ENCODE measurements at regions not wholly inside any gene's neighbourhood (a gene's known extent, or its start where the extent isn't known, plus 50 kb on each side); places are given as distances from the start of the nearest gene placed in this dataset.

- ChIA-PET POLR2A (no interaction called here), CTCF (interaction anchor here (0.6 kb wide), 1 partner anchor 14 kb away, joined by 3 read pairs; no protein-coding TSS in a partner anchor)
- Histone ChIP-seq H3K9me3 (no peaks in the 10 kb centered on the region), H3K4me2 (no peak overlapping the region), H3K4me1 (no peaks in the 10 kb centered on the region), H3K27ac (no peak overlapping the region), H3K4me3 (no peak overlapping the region)
- ATAC-seq (no peak), FAIRE-seq (no peak), DNase-seq (ENCODE audit: low read depth in 1 of 2, low spot score in 1 of 2) (no peak)
- TF ChIP-seq EHF (CRISPR knock-in tag; IDR thresholded peaks at IDR 0.05): no peak
- peak; percentile 63 for TF ChIP-seq MAFK (IDR thresholded peaks at IDR 0.05; ENCODE audit: partially characterized antibody)
These were observed 1102.2 kb downstream of the TRHDE start for GRCh38 chr12:73374360-73374759.

DNA sequence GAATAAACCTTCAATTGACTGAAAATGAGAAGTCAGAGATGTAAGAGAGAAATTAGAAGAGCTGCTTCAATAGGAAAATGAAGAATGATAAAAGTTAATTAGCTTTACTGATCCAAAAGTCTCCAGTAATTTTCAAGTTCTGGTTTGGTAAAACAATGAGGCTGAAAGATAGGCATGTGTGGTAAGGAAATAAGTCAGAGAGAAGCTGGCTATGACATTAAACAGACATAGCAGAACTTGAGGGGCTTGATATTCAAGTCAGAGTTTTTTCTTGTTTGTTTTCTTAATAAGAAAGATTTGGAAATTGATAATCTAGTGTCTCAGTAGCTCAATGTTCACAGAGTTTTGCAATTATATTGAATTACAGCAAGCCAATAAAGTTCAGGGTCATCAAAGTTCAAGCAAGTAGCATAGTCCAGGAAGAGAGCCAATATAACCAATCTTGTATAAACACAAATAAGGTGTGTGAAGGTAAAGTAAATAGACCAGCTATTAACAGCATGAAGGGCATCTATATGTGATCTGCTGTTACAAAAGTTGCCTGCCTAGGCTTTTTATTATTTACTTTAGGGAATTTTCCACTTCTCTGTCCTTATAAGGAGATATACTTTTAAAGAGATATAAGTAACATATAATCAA, 1111.5 kb downstream of the TRHDE start:
- Histone ChIP-seq H3K4me1 (no peaks in the 10 kb centered on the region), H3K9me3 (no peaks in the 10 kb centered on the region), H3K4me3 (no peak overlapping the region), H3K4me2 (no peak overlapping the region), H3K27ac (no peak overlapping the region)
- TF ChIP-seq HOXA7 (CRISPR knock-in tag; IDR thresholded peaks at IDR 0.05): no peak
- TF ChIP-seq FOSB (CRISPR knock-in tag; IDR thresholded peaks at IDR 0.05): no peak
- TF ChIP-seq NPAS2 (CRISPR knock-in tag; IDR thresholded peaks at IDR 0.05; ENCODE audit: borderline replicate concordance): no peak
- TF ChIP-seq NFE2L2 (conservative IDR thresholded peaks at IDR 0.05; ENCODE audit: low read length): no peak
- no peak for TF ChIP-seq FOSL2 (IDR thresholded peaks at IDR 0.05)
- no peak for TF ChIP-seq FOSL2 (CRISPR knock-in tag; IDR thresholded peaks at IDR 0.05)
- no peak for TF ChIP-seq POLR2AphosphoS2 (conservative IDR thresholded peaks at IDR 0.05; ENCODE audit: low read length)
- no peak for TF ChIP-seq MAX (IDR thresholded peaks at IDR 0.05)
- no peak for TF ChIP-seq EP300 (IDR thresholded peaks at IDR 0.05)
- no peak for TF ChIP-seq PHF8 (IDR thresholded peaks at IDR 0.05; ENCODE audit: borderline replicate concordance, low read depth)
- TF ChIP-seq, protein P1, sequence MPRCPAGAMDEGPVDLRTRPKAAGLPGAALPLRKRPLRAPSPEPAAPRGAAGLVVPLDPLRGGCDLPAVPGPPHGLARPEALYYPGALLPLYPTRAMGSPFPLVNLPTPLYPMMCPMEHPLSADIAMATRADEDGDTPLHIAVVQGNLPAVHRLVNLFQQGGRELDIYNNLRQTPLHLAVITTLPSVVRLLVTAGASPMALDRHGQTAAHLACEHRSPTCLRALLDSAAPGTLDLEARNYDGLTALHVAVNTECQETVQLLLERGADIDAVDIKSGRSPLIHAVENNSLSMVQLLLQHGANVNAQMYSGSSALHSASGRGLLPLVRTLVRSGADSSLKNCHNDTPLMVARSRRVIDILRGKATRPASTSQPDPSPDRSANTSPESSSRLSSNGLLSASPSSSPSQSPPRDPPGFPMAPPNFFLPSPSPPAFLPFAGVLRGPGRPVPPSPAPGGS (IDR thresholded peaks at IDR 0.05): no peak
- TF ChIP-seq ZNF302 (CRISPR knock-in tag; IDR thresholded peaks at IDR 0.05): no peak
- TF ChIP-seq, protein P2, sequence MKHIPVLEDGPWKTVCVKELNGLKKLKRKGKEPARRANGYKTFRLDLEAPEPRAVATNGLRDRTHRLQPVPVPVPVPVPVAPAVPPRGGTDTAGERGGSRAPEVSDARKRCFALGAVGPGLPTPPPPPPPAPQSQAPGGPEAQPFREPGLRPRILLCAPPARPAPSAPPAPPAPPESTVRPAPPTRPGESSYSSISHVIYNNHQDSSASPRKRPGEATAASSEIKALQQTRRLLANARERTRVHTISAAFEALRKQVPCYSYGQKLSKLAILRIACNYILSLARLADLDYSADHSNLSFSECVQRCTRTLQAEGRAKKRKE (CRISPR knock-in tag; IDR thresholded peaks at IDR 0.05; ENCODE audit: low read depth): no peak
- no peak for TF ChIP-seq EHMT2 (IDR thresholded peaks at IDR 0.05; ENCODE audit: low read depth)
- TF ChIP-seq MYC (IDR thresholded peaks at IDR 0.05; ENCODE audit: borderline replicate concordance, low read length): no peak
- no peak for TF ChIP-seq KDM1A (IDR thresholded peaks at IDR 0.05; ENCODE audit: low read depth)
- TF ChIP-seq, protein P3, sequence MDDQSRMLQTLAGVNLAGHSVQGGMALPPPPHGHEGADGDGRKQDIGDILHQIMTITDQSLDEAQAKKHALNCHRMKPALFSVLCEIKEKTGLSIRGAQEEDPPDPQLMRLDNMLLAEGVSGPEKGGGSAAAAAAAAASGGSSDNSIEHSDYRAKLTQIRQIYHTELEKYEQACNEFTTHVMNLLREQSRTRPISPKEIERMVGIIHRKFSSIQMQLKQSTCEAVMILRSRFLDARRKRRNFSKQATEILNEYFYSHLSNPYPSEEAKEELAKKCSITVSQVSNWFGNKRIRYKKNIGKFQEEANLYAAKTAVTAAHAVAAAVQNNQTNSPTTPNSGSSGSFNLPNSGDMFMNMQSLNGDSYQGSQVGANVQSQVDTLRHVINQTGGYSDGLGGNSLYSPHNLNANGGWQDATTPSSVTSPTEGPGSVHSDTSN (IDR thresholded peaks at IDR 0.05): no peak
- no peak for TF ChIP-seq JUN (IDR thresholded peaks at IDR 0.05)
- TF ChIP-seq POLR2A (IDR thresholded peaks at IDR 0.05; ENCODE audit: low read length): no peak
- no peak for TF ChIP-seq ZC3H11A (IDR thresholded peaks at IDR 0.05)
- TF ChIP-seq HOXB13 (CRISPR knock-in tag; IDR thresholded peaks at IDR 0.05; ENCODE audit: low read depth): no peak
- ChIA-PET CTCF (interaction anchor here (1.0 kb wide), 1 partner anchor 16 kb away, joined by 4 read pairs; no protein-coding TSS in a partner anchor), POLR2A (no interaction called here)
- DNase-seq (ENCODE audit: low read depth in 1 of 2, low spot score in 1 of 2): no peak
- no peak for FAIRE-seq
- no peak for ATAC-seq

GRCh38 chr12:73384592-73384991, 1112.4 kb downstream of the TRHDE start:
- CTCF ChIA-PET: no interaction called here
- Histone ChIP-seq H3K4me3 (no peak overlapping the region), H3K9me3 (no peaks in the 10 kb centered on the region), H3K4me1 (no peaks in the 10 kb centered on the region), H3K27ac (no peak overlapping the region), H3K4me2 (no peak overlapping the region)
- ATAC-seq: no peak
- no peak for DNase-seq (ENCODE audit: low read depth in 1 of 2, low spot score in 1 of 2)
- POLR2A ChIA-PET: no interaction called here
- no peak for TF ChIP-seq RAD21 (conservative IDR thresholded peaks at IDR 0.05 in 1 of 2, IDR thresholded peaks at IDR 0.05 in 1 of 2)
- no peak for TF ChIP-seq ZNF302 (CRISPR knock-in tag; IDR thresholded peaks at IDR 0.05)
- no peak for TF ChIP-seq EP300 (IDR thresholded peaks at IDR 0.05)
- no peak for TF ChIP-seq PHF8 (IDR thresholded peaks at IDR 0.05; ENCODE audit: borderline replicate concordance, low read depth)
- TF ChIP-seq NR3C1 (IDR thresholded peaks at IDR 0.05): no peak
- TF ChIP-seq RARB (CRISPR knock-in tag; IDR thresholded peaks at IDR 0.05): no peak
- TF ChIP-seq JUN (IDR thresholded peaks at IDR 0.05): no peak
- TF ChIP-seq MAZ (IDR thresholded peaks at IDR 0.05; ENCODE audit: borderline replicate concordance, low read depth, low read length): no peak
- no peak for TF ChIP-seq BHLHE40 (IDR thresholded peaks at IDR 0.05; ENCODE audit: low read depth, low read length)
- no peak for TF ChIP-seq KDM5A (IDR thresholded peaks at IDR 0.05)
- TF ChIP-seq KDM1A (IDR thresholded peaks at IDR 0.05; ENCODE audit: low read depth): no peak
- no peak for TF ChIP-seq MAFK (IDR thresholded peaks at IDR 0.05; ENCODE audit: partially characterized antibody)
- TF ChIP-seq, protein P1 (IDR thresholded peaks at IDR 0.05): no peak
- WGBS (ENCODE audit: missing lambda C conversion rate): 12% methylated on average over 1 of the region's 1 CpG
- no peak for FAIRE-seq

Data from A549 (cell line).